ENCODE measurements at regions not wholly inside any gene's neighbourhood (a gene's known extent, or its start where the extent isn't known, plus 50 kb on each side); places are given as distances from the start of the nearest gene placed in this dataset.

GRCh38 chr5:1975406-1975715 is 92.6 kb upstream of the IRX4 start:
- TF ChIP-seq, protein P1, sequence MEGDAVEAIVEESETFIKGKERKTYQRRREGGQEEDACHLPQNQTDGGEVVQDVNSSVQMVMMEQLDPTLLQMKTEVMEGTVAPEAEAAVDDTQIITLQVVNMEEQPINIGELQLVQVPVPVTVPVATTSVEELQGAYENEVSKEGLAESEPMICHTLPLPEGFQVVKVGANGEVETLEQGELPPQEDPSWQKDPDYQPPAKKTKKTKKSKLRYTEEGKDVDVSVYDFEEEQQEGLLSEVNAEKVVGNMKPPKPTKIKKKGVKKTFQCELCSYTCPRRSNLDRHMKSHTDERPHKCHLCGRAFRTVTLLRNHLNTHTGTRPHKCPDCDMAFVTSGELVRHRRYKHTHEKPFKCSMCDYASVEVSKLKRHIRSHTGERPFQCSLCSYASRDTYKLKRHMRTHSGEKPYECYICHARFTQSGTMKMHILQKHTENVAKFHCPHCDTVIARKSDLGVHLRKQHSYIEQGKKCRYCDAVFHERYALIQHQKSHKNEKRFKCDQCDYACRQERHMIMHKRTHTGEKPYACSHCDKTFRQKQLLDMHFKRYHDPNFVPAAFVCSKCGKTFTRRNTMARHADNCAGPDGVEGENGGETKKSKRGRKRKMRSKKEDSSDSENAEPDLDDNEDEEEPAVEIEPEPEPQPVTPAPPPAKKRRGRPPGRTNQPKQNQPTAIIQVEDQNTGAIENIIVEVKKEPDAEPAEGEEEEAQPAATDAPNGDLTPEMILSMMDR (IDR thresholded peaks at IDR 0.05; ENCODE audit: low read length) = no peak
- TF ChIP-seq EZH2 (optimal IDR thresholded peaks at IDR 0.05; ENCODE audit: low read depth, low read length) = no peak
- TF ChIP-seq EZH2phosphoT487 (IDR thresholded peaks at IDR 0.05; ENCODE audit: low read length) = no peak
